ENCODE measurements at regions not wholly inside any gene's neighbourhood (a gene's known extent, or its start where the extent isn't known, plus 50 kb on each side); places are given as distances from the start of the nearest gene placed in this dataset.
"Not testable (repeated sequence)": the region's sequence is repeated elsewhere in the genome, so short reads cannot be mapped to it uniquely, and the experiment has no call there.

- H3K27ac ChIP-seq, result no peak overlapping the region
- no peaks in the 10 kb centered on the region for H3K36me3 ChIP-seq (ENCODE audit: low read depth, missing control alignments)
- H3K9me3 ChIP-seq, result no peaks in the 10 kb centered on the region
- peaks cover 8% of the 10 kb centered on the region for H3K4me1 ChIP-seq
- no peaks in the 10 kb centered on the region for H3K27me3 ChIP-seq
- WGBS, 2 donors, result 47 to 55% methylated on average over 4 of the region's 4 CpGs
- no peak for TF ChIP-seq POLR2A (IDR thresholded peaks at IDR 0.05)
- TF ChIP-seq CTCF (IDR thresholded peaks at IDR 0.05), result no peak
- intact Hi-C loops (cut with DNase I; ENCODE audit: low total_unique reads), result no loop called here
- H3K4me3 ChIP-seq, result no peak overlapping the region
- no peak for DNase-seq
Measured at GRCh38 chr3:40939741-40940130, 259.6 kb upstream of the CTNNB1 start.

GRCh38 chr3:40940651-40941050 lies 258.7 kb upstream of the CTNNB1 start:
- intact Hi-C loops (cut with DNase I; ENCODE audit: low total_unique reads), result no loop called here

GRCh38 chr3:40947022-40947421 lies 252.3 kb upstream of the CTNNB1 start:
- H3K9me3 ChIP-seq; intact Hi-C loops (cut with DNase I; ENCODE audit: low total_unique reads); H3K27ac ChIP-seq; H3K27me3 ChIP-seq; H3K4me3 ChIP-seq; DNase-seq; H3K4me1 ChIP-seq; H3K36me3 ChIP-seq (ENCODE audit: low read depth, missing control alignments): not testable (repeated sequence)
- 86 to 97% methylated on average over 3 of the region's 3 CpGs for WGBS, 2 donors

More at GRCh38 chr3:40940651-40941050, 258.7 kb upstream of the CTNNB1 start:
- no peaks in the 10 kb centered on the region for H3K36me3 ChIP-seq (ENCODE audit: low read depth, missing control alignments)
- H3K4me1 ChIP-seq, result peaks cover 8% of the 10 kb centered on the region
- no peaks in the 10 kb centered on the region for H3K27me3 ChIP-seq
- no peak overlapping the region for H3K4me3 ChIP-seq
- 92 to 96% methylated on average over 2 of the region's 2 CpGs for WGBS, 2 donors
- H3K27ac ChIP-seq, result no peak overlapping the region
- no peaks in the 10 kb centered on the region for H3K9me3 ChIP-seq
- no peak for TF ChIP-seq CTCF (IDR thresholded peaks at IDR 0.05)
- TF ChIP-seq POLR2A (IDR thresholded peaks at IDR 0.05), result no peak
- no peak for DNase-seq

- H3K27me3 ChIP-seq; DNase-seq; H3K4me3 ChIP-seq; intact Hi-C loops (cut with DNase I; ENCODE audit: low total_unique reads); H3K4me1 ChIP-seq; H3K27ac ChIP-seq; H3K36me3 ChIP-seq (ENCODE audit: low read depth, missing control alignments); H3K9me3 ChIP-seq: not testable (repeated sequence)
- WGBS, 2 donors, result 50 to 53% methylated on average over 3 of the region's 3 CpGs
Measured at GRCh38 chr3:40949347-40949746, 250.0 kb upstream of the CTNNB1 start.

- H3K4me1 ChIP-seq, result no peaks in the 10 kb centered on the region
- H3K36me3 ChIP-seq (ENCODE audit: low read depth, missing control alignments), result no peaks in the 10 kb centered on the region
- TF ChIP-seq CTCF (IDR thresholded peaks at IDR 0.05) (no peak), POLR2A (IDR thresholded peaks at IDR 0.05) (no peak)
- intact Hi-C loops (cut with DNase I; ENCODE audit: low total_unique reads), result no loop called here
- H3K27me3 ChIP-seq, result no peaks in the 10 kb centered on the region
- H3K9me3 ChIP-seq, result no peaks in the 10 kb centered on the region
- H3K4me3 ChIP-seq, result no peak overlapping the region
- no peak overlapping the region for H3K27ac ChIP-seq
- DNase-seq, result no peak
Measured at GRCh38 chr3:40951636-40952035, 247.7 kb upstream of the CTNNB1 start.

GRCh38 chr3:40961104-40961857 lies 238.0 kb upstream of the CTNNB1 start:
- intact Hi-C loops (cut with DNase I; ENCODE audit: low total_unique reads), result no loop called here
- Histone ChIP-seq H3K27me3 (no peaks in the 10 kb centered on the region), H3K4me3 (no peak overlapping the region), H3K4me1 (no peaks in the 10 kb centered on the region), H3K9me3 (no peaks in the 10 kb centered on the region), H3K27ac (no peak overlapping the region), H3K36me3 (ENCODE audit: low read depth, missing control alignments) (no peaks in the 10 kb centered on the region)
- 87 to 89% methylated on average over 5 of the region's 5 CpGs for WGBS, 2 donors
- no peak for TF ChIP-seq CTCF (IDR thresholded peaks at IDR 0.05)
- no peak for TF ChIP-seq POLR2A (IDR thresholded peaks at IDR 0.05)
- no peak for DNase-seq

Data from testis (tissue), 2 donors.